ENCODE measurements at regions not wholly inside any gene's neighbourhood (a gene's known extent, or its start where the extent isn't known, plus 50 kb on each side); places are given as distances from the start of the nearest gene placed in this dataset.

- no peak for DNase-seq
Observed at GRCh38 chr1:56304975-56305374, 274.4 kb downstream of the PLPP3 start.

DNA sequence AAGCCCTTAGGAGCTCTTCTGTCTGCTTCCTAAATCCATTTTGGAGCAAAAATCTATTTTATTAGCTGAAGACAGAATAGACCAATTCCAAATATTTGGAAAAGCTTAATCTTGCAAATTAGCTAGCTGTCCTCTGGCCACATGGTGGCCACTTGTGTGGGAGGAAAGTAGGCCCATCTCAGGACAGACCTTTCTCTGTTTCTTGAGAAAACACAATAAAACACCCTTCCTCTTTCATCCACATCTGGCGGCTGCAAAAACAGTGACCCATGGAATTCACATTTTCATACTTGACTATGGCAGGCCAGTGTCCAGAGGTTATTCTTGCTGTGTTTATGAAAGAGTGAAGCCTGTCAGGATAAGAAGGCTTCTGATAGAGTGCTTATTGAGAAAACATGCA, 275.6 kb downstream of the PLPP3 start:
- no peak for DNase-seq

- no peak for DNase-seq
Observed at GRCh38 chr1:56302878-56303277, 276.5 kb downstream of the PLPP3 start.

GRCh38 chr1:56301791-56302190, 277.6 kb downstream of the PLPP3 start:
- no peak for DNase-seq

DNA sequence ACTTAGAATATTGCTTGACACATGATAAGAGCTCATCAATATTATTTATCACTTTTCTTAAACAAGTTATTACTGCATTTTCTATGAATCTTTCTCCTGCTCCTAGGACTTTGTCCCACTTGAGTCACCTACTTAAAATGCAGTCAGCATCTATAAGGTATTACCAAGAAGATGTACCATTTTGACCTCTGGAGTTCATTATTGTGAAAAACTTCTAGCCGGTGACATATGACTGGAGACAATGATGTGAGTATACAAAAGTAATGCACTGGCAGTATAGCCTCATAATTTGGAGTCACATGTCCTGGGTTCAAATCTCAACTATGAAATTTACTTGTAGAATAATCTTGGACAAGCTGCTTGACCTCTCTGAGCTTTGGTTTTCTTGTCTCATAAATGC, 278.5 kb downstream of the PLPP3 start:
- DNase-seq = no peak

DNA sequence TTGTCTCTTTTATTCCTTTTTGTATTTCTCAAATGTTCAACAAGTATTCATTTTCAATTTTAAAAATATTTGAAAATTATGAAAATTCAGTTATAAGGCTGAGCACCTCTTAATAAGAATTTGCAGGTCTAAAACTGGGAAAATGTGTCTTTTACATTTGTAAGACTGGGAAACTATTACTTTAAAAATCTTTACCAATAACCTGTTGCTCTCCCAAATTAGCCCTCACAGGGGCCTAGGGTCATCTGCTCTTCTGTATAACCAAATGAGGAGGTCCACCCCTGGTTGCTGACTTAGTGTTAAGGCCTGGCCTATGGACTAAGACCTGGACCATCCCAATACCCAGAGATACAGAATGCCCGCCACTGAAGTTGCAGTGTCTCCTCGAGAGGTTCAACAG, 280.5 kb downstream of the PLPP3 start:
- DNase-seq = no peak

DNA sequence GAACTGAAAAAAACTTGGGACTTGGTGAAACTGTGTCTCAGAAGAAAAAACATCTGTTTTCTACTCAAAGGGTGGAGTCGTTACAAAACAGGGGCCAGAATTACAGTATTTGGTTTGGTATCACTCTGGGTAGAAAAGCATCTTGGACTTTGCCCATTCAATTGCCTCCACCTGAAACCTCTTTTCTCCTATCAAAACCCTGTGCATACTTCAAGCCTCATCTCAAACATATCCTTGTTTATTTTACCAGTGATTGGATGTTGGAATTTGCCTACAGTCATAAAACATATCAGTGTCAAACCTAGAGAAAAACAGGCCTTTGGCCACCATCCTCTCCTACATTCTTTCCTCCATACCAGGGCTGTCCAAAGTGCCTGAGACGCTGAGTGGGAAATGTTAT, 281.5 kb downstream of the PLPP3 start:
- DNase-seq = no peak

DNA sequence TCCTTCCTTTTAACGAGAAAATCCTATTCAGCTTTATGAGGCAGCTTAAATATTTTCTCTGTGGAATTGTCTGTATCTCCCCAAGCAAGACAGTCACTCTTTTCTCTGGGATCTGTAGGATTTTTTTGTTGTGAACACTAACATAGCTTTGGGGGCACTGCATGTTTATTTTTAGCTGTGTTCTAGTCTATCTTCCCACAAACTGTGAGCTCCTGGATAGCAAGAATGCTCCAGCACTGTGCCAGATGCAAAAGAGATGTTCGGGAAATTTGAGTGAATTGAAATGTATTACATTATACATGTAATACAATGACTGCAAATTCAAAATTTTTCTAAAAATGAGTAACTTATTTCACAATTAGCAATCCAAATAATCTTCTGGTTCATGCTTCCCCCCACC, 282.2 kb downstream of the PLPP3 start:
- no peak for DNase-seq

DNA sequence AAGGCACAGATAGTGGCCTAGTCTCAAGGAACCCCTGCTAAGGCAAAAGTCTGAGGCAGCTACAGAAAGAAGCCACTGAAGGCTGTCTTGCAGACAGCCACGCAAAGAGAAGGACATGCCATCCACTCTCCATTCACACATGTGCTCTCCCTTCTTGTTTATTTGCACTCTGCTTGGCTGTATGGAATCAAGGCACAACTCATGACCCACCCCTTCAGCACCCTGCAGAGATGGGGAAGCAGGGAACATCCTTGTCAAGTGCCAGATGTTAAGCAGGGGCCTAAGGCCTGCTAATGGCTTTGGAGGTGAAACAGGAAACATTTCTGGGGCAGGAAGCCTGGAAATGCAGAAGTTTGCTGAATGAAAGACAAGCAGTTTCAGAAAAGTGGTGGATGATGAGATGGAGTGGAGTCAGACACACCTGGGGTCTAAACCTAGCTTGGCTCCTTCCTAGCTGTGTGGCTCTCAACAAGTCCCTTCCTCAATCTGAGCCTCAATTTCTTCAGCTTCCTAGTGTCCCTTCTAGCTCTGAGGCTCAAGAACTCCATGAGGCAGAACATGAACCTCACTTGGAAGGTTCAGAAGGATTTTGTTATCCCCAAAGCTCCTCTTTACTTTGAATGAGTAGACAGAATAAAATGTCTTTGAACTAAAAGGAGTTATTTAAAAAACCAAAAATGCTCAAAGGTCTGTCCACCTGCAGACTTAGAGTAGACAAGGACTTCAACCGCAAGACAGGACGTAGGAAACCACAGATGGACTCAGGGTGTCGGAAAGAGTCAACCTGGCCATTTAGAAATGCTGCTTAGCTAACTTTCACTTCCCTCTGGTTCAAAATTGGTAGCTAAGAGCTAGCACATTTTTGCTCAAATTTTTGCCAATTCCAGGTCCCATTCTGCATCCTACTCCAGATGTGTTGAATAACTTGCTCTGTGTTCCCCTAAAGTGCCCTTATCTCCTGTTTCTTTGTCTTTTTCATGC, 283.1 kb downstream of the PLPP3 start:
- DNase-seq = no peak

DNA sequence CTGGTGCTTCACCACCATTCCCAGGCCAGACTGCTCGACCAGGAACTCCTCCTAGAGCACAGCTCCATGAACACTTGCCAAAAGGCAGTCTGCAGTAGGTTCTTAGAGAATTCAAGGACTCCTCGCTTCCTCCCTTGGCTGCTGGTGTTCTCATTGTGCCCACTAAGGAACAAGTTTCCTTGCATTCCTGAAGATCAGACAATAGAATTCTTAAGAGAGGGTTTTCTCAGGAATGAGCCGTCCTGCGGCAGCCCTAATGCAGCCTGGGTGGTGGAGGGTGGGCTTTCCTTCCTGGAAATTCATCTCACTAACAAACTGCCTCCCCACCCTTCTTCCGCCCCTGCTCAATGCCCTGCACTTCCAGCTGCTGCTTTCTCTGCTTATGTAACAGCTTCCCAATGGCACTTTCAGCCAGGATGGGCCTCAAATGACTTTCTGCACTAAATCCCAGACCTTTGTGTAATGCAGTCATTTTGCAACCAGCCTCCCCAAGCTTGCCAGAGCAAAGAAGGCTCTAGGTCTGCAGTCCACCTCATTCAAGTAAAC, 287.9 kb downstream of the PLPP3 start:
- DNase-seq = no peak

DNA sequence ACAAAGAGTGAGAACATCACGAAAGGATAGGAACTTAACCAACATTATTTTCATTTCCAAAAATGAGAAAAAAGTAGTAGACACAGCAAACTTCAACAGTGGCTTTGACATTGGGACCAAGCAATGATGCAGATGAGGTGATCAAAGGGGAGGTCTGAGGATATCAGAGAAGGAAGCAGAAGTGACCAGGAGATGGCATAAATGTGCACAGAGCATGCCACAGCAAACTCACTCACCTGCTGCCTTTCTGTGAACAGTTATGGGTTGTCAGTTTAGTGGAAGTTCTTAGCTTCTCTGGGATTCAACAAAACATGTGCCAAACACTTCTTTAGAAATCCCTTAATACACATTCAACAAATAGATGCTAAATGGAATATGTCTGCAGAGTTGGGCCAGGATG, 290.1 kb downstream of the PLPP3 start:
- DNase-seq = no peak

DNA sequence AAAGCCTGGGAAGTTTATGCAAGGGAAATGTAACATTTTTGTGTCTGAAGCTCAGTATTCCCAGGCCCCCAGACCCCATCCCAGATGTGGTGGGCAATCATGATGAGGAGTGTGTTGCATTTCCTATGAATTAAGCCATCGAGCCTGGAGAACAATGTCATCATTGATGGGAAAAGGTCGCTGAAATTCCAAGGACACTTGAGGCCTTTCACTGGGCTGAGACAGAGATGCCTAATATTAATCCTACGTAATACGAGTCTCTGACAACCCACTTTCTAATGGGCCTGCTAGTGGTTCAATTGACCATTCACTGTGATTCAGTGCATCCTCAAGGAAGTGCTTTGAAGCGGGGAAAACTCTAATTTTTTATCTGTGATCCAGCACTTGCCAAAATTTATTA, 291.6 kb downstream of the PLPP3 start:
- no peak for DNase-seq

GRCh38 chr1:56286956-56287355, 292.4 kb downstream of the PLPP3 start:
- DNase-seq = no peak

- no peak for DNase-seq
Observed at GRCh38 chr1:56286506-56286905, 292.9 kb downstream of the PLPP3 start.

DNA sequence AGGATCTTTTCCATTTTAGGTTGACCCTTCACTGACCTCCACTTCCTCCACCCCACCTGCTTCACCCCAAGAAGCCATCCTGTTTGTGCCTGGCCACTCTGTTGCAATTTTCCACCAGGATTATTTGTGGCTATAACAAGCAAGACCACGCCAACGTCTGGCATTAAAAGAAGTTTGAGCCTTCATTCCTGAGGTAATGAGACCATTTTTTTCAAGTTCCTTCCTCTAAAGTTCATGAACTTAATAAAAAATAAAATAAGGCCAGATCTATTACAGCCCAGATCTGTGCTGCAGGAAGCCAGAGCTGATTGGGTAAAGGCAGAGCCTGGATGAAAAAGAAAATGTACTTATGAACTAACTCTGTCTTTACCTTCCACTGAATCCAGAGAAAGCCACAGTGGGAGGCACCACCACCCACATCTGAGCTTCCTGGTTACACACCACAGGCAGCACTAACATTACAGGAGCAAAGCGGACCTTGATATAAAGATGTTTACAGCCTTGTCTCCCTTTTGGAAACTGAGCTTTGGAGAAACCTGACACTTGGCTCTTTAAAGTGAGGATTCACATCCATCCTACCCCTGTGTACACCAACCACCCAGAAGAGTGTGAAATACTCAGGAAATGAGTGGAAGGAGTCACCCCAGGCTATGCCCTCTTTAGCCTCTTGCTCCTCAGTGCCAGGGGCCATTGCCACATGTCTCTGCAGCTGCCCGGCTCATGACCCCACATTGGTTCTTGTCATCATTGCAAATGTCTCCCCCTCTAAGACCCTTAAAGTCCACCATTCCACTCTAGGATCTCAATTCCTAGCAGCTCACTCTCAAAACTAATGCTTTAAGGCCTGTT, 293.6 kb downstream of the PLPP3 start:
- DNase-seq = no peak

DNA sequence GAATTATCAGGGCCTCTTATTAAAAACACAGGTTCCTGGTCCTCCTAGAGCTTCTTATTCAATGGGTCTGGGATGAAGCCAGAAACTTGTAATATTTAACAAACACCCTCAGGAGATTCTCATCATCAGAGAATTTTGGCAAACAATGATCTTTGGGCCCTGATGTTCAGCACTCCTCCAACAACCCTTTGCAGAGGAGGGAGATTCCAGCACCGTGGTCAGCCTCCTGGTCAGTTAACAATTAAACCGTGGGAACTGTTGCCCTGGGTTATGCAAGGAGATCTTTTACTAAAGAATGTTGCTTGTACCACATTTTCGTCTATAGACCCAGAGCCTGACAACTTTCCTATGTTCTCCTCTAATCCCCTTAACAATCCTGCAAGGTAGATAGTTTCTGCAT, 294.4 kb downstream of the PLPP3 start:
- no peak for DNase-seq

DNA sequence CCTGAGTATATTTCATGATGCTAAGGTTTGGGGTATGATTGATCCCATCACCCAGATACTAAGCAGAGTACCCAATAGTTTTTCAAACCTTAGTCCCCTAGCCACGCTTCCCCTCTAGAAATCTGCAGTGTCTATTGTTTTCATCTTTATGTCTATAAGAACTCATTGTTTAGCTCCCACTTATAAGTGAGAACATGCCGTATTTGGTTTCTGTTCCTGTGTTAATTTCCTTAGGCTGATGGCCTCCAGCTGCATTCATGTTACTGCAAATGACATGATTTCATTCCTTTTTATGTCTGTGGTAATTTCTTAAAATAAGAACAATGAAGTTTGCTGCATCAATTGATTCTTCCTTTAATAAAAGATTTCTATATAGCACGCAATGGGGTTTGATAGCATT, 301.3 kb downstream of the PLPP3 start:
- no peak for DNase-seq

DNA sequence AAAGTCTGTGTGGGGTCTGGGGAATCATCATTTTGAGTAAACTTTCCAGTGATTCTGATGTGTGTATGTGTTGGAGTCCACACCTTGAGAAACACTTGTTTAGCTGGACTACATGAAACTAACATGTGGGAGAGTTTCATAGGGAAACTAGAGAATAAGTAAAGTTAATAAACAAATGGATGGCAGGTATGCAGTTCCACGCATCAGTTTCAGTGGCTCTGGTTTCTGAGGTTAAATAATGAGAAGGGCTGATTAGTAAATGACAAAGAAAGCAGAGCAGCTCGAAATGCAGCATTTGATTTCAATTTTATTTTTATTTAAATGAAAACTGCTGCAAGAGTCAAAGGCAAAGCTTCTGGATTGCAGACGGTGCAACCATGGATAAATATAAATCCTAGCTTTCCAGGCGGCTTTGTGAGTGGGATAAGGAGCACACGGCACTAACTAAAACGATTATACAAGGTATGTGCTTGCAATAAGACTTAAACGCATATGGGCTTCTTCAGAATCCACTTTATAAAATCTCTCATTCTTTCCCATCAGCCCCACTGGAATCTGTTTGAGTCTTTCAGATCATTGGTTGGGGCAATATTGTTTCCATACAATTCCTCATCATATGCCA, 310.7 kb downstream of the PLPP3 start:
- no peak for DNase-seq

GRCh38 chr1:56267611-56268010, 311.8 kb downstream of the PLPP3 start:
- DNase-seq = no peak

DNA sequence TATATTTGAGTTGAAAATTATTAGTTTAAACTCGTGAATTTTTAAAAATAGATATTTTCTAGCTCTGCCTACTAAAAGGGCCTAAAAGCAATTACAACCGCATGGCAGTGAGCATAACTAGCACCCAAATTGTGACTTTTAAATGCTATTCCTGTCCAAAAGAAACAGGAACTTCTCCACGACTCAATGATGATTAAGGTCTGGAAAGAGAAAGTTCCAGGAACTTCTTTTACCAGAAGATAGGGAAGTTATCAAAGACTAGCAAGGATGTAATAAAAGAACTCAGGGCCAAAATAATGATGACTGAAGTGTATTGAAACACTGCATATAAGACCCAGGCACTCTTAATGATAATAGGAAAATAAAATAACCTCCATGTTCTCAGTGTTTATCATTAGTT, 313.0 kb downstream of the PLPP3 start:
- no peak for DNase-seq

DNA sequence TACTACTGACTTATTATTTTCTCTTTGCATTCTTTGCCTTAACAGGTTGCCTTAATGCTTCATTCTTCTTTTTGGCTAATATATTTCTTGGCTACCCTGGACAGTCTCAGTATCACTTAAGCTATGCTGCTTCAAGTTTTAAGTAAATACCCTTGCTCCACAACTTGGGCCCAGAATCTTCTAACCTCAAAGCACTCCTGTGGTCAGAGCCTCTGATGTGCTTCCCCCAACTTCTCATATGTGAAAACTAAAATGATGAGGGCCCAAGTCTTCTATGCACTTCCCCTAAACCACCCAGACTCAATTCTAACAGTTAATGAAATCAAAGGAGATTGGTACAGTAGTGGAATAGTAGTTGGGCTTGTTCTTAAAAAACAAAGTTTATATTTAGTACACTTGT, 314.1 kb downstream of the PLPP3 start:
- no peak for DNase-seq

DNA sequence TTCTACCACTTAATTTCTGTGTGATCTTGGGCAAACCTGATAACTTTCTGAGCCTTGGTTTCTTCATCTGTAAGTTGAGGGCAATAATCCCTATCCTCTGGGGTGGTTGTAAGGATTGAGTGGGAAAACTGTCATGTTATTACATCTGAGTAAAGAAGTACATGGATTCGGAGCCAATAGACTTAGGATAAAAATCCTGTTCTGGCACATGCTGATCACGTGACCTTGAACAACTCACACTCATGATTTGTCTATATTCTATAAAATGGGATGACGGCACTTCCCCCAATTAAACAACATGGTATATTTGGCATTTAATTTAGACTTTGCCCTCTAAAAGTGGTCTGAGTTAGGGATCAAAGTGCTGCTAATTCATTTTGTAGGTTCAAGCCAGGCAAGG, 315.5 kb downstream of the PLPP3 start:
- DNase-seq = no peak

- no peak for DNase-seq
Observed at GRCh38 chr1:56258371-56258770, 321.0 kb downstream of the PLPP3 start.
